ENCODE measurements at regions not wholly inside any gene's neighbourhood (a gene's known extent, or its start where the extent isn't known, plus 50 kb on each side); places are given as distances from the start of the nearest gene placed in this dataset.
"Not testable (repeated sequence)": the region's sequence is repeated elsewhere in the genome, so short reads cannot be mapped to it uniquely, and the experiment has no call there.

DNA sequence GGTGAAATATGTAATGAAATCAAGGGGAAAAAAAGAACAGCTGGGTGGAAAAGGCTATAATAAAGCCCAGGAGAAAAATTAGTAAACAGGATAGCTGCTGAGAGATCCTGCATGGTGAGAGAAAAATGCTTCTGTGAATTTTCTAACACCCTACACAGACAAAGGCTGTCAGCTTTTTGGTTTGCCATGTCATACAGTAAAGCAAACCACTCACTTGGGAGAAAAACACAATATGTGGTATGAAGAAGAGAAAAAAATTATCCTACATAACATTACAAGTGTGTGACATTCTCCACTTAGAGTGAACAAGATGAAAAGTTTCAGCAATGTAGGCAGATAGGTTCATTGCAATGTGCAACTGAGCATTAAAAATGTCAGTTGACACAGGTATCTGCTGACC is 133.6 kb downstream of the PLPPR4 start:
- CTCF ChIA-PET: no interaction called here
- no peak for TF ChIP-seq BHLHE40 (IDR thresholded peaks at IDR 0.05; ENCODE audit: borderline replicate concordance)
- TF ChIP-seq ARNT (IDR thresholded peaks at IDR 0.05): no peak
- TF ChIP-seq LEF1 (IDR thresholded peaks at IDR 0.05; ENCODE audit: borderline replicate concordance): no peak
- TF ChIP-seq FOXK2 (IDR thresholded peaks at IDR 0.05): no peak
- no peak for TF ChIP-seq ZNF384 (IDR thresholded peaks at IDR 0.05)
- no peak for TF ChIP-seq ELF4 (IDR thresholded peaks at IDR 0.05)
- no peak for TF ChIP-seq FOXA1 (IDR thresholded peaks at IDR 0.05)

DNA sequence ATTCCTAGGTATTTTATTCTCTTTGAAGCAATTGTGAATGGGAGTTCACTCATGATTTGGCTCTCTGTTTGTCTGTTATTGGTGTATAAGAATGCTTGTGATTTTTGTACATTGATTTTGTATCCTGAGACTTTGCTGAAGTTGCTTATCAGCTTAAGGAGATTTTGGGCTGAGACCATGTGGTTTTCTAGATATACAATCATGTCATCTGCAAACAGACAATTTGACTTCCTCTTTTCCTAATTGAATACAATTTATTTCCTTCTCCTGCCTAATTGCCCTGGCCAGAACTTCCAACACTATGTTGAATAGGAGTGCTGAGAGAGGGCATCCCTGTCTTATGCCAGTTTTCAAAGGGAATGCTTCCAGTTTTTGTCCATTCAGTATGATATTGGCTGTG is 137.3 kb downstream of the PLPPR4 start:
- DNase-seq (ENCODE audit: extremely low spot score); CTCF ChIA-PET; POLR2A ChIA-PET: not testable (repeated sequence)

More for the DNA sequence above, 133.6 kb downstream of the PLPPR4 start:
- POLR2A ChIA-PET: no interaction called here
- no peak for DNase-seq (ENCODE audit: extremely low spot score)

DNA sequence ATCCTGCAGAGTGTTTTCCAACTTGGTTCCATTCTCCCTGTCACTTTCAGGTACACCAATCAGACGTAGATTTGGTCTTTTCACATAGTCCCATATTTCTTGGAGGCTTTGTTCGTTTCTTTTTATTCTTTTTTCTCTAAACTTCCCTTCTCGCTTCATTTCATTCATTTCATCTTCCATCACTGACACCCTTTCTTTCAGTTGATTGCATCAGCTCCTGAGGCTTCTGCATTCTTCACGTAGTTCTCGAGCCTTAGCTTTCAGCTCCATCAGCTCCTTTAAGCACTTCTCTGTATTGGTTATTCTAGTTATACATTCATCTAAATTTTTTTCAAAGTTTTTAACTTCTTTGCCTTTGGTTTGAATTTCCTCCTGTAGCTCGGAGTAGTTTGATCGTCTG is 140.1 kb downstream of the PLPPR4 start:
- POLR2A ChIA-PET; DNase-seq (ENCODE audit: extremely low spot score); CTCF ChIA-PET: not testable (repeated sequence)

DNA sequence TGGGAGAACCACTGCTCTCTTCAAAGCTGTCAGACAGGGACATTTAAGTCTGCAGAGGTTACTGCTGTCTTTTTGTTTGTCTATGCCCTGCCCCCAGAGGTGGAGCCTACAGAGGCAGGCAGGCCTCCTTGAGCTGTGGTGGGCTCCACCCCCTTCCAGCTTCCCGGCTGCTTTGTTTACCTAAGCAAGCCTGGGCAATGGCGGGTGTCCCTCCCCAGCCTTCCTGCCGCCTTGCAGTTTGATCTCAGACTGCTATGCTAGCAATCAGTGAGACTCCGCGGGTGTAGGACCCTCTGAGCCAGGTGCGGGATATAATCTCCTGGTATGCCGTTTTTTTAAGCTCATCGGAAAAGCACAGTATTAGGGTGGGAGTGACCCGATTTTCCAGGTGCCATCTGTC is 141.0 kb downstream of the PLPPR4 start:
- CTCF ChIA-PET; POLR2A ChIA-PET; DNase-seq (ENCODE audit: extremely low spot score): not testable (repeated sequence)

DNA sequence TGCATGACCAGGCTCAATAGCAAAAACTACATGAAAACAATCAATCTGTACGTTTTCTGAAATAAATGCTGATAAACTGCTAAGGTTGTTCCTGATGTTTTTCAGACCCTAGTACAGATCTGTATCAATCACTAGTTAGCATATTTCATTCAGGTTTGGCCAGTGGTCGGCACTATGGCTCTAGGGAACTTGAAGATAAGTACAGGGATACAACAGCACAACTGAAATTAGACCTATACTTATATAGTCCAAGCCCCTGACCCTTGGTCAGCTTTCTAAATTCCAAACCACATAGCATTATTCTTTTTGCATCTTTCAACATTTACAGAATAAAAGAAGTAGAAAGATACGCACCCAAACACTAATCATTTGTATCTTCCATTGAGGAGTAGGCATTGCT is 142.7 kb downstream of the PLPPR4 start:
- POLR2A ChIA-PET: no interaction called here
- DNase-seq (ENCODE audit: extremely low spot score): no peak

DNA sequence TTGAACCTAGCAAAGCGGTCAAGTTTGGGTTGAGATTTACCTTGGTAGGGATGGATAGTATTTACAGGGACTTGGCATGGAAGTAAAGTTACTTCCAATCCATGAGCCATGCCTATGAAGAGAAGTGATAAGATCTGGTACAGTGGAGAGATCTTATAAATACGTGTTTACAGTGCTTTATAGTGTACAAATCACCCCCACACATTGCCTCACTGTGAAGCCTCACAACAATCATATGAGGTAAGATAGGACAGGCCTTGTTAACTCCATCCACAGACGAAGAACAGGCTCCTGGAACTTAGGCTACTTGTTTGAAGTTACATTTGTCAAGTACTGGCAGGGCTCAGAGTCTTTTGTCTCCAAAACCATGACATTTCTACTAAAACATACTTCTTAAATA is 159.8 kb downstream of the PLPPR4 start:
- TF ChIP-seq TARDBP (IDR thresholded peaks at IDR 0.05) (no peak), ARNT (IDR thresholded peaks at IDR 0.05) (no peak), ELF4 (IDR thresholded peaks at IDR 0.05) (no peak), L3MBTL2 (conservative IDR thresholded peaks at IDR 0.05) (no peak), SP1 (IDR thresholded peaks at IDR 0.05) (no peak), NFRKB (IDR thresholded peaks at IDR 0.05) (no peak), CTBP1 (IDR thresholded peaks at IDR 0.05; ENCODE audit: borderline replicate concordance) (no peak), ZNF384 (IDR thresholded peaks at IDR 0.05) (no peak), LEF1 (IDR thresholded peaks at IDR 0.05; ENCODE audit: borderline replicate concordance) (no peak), BHLHE40 (IDR thresholded peaks at IDR 0.05; ENCODE audit: borderline replicate concordance) (no peak), FOXK2 (IDR thresholded peaks at IDR 0.05) (no peak), FOXM1 (IDR thresholded peaks at IDR 0.05; ENCODE audit: borderline replicate concordance) (no peak), SUZ12 (IDR thresholded peaks at IDR 0.05) (no peak)
- TF ChIP-seq, protein P1, sequence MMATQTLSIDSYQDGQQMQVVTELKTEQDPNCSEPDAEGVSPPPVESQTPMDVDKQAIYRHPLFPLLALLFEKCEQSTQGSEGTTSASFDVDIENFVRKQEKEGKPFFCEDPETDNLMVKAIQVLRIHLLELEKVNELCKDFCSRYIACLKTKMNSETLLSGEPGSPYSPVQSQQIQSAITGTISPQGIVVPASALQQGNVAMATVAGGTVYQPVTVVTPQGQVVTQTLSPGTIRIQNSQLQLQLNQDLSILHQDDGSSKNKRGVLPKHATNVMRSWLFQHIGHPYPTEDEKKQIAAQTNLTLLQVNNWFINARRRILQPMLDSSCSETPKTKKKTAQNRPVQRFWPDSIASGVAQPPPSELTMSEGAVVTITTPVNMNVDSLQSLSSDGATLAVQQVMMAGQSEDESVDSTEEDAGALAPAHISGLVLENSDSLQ (IDR thresholded peaks at IDR 0.05): no peak
- DNase-seq (ENCODE audit: extremely low spot score): no peak
- ChIA-PET CTCF (no interaction called here), POLR2A (no interaction called here)

More for the DNA sequence above, 142.7 kb downstream of the PLPPR4 start:
- CTCF ChIA-PET: no interaction called here
- TF ChIP-seq, protein P1 (IDR thresholded peaks at IDR 0.05): no peak
- TF ChIP-seq ELF4 (IDR thresholded peaks at IDR 0.05) (no peak), L3MBTL2 (conservative IDR thresholded peaks at IDR 0.05) (no peak), HDGF (IDR thresholded peaks at IDR 0.05; ENCODE audit: borderline replicate concordance) (no peak)

DNA sequence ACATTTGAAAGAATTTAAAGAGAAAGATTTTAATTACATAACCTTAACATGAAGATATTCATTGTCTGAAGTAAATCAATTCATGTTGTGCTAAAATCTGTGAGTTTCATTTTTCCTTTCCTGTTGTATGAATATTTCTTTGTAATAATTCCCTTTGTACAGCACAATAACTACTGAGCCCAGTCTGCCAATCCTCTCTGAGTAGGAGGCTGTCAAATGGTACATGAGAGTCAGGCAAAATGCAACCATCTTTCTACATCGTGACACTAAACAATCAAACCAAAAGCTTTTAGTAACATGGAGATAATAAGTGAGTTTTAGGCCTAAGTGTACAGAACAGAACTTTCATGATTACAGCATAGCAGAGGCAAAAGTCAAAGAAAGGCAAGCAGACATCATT is 165.5 kb downstream of the PLPPR4 start:
- ChIA-PET POLR2A (no interaction called here), CTCF (interaction anchor here (0.6 kb wide), 1 partner anchor 52 kb away, joined by 3 read pairs; no protein-coding TSS in a partner anchor)
- no peak for DNase-seq (ENCODE audit: extremely low spot score)
- TF ChIP-seq FOXA1 (IDR thresholded peaks at IDR 0.05) (no peak), L3MBTL2 (conservative IDR thresholded peaks at IDR 0.05) (no peak), LEF1 (IDR thresholded peaks at IDR 0.05; ENCODE audit: borderline replicate concordance) (no peak), ARNT (IDR thresholded peaks at IDR 0.05) (no peak), FOXK2 (IDR thresholded peaks at IDR 0.05) (no peak)

DNA sequence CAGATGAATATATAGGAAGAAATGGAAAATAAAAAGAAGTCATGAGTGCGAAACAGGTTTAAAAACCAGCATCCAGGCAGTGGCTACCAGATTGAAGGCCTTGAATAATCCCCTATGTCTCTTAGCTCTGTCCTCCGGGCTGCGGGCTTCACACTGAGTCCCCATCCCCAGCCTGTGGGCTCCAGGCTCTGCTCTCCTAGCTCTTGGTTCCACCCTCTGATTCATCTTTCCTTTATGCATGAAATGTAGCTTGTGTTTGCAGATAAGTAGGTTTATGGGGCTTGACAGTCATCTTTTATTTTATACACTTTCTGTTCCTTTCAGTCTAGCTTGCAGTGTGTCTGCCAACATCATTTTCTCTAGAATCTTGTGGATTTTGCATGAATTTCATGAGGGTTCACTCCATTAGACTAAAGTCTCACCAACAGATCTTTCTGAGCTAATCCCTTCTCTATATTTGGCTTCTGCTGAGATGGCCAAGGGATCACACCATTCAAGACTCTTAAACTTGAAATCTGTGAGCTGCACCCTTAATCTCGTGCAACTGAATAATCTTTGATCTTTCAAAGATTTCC is 174.5 kb downstream of the PLPPR4 start:
- ChIA-PET CTCF (no interaction called here), POLR2A (no interaction called here)
- DNase-seq (ENCODE audit: extremely low spot score): no peak
- TF ChIP-seq TARDBP (IDR thresholded peaks at IDR 0.05) (no peak), FOXK2 (IDR thresholded peaks at IDR 0.05) (no peak), SP1 (IDR thresholded peaks at IDR 0.05) (no peak), L3MBTL2 (conservative IDR thresholded peaks at IDR 0.05) (no peak), FOXM1 (IDR thresholded peaks at IDR 0.05; ENCODE audit: borderline replicate concordance) (no peak), BHLHE40 (IDR thresholded peaks at IDR 0.05; ENCODE audit: borderline replicate concordance) (no peak), CTBP1 (IDR thresholded peaks at IDR 0.05; ENCODE audit: borderline replicate concordance) (no peak), NFRKB (IDR thresholded peaks at IDR 0.05) (no peak), SUZ12 (IDR thresholded peaks at IDR 0.05) (no peak), LEF1 (IDR thresholded peaks at IDR 0.05; ENCODE audit: borderline replicate concordance) (no peak), ELF4 (IDR thresholded peaks at IDR 0.05) (no peak), HDGF (IDR thresholded peaks at IDR 0.05; ENCODE audit: borderline replicate concordance) (no peak), FOXA1 (IDR thresholded peaks at IDR 0.05) (no peak), ZNF384 (IDR thresholded peaks at IDR 0.05) (no peak), ARNT (IDR thresholded peaks at IDR 0.05) (no peak)
- TF ChIP-seq, protein P1 (IDR thresholded peaks at IDR 0.05): no peak
